ENCODE measurements at regions not wholly inside any gene's neighbourhood (a gene's known extent, or its start where the extent isn't known, plus 50 kb on each side); places are given as distances from the start of the nearest gene placed in this dataset.

GRCh38 chr4:11151500-11151899, 277.2 kb downstream of the HS3ST1 start:
- Histone ChIP-seq H3K27ac (ENCODE audit: low read length) (no peak overlapping the region), H3K4me1 (ENCODE audit: control insufficient read depth, insufficient read depth, low read length) (no peaks in the 10 kb centered on the region), H3K9me3 (ENCODE audit: control insufficient read depth, insufficient read depth, low read length) (no peaks in the 10 kb centered on the region), H3K36me3 (ENCODE audit: control insufficient read depth, insufficient read depth, low read length) (no peaks in the 10 kb centered on the region), H3K4me3 (ENCODE audit: low read length) (no peak overlapping the region), H3K27me3 (ENCODE audit: control insufficient read depth, insufficient read depth, low read length) (no peaks in the 10 kb centered on the region)
- H3K4me1 Mint-ChIP-seq = no peaks in the 10 kb centered on the region
- peaks cover 0 to 3% of the 10 kb centered on the region in 2 donors for H3K9me3 Mint-ChIP-seq
- H3K36me3 Mint-ChIP-seq = no peaks in the 10 kb centered on the region
- H3K4me3 Mint-ChIP-seq = no peak overlapping the region
- WGBS (ENCODE audit: insufficient coverage) = 98% methylated on average over 4 of the region's 5 CpGs
- H3K27me3 Mint-ChIP-seq (ENCODE audit: low read depth in 2 of 2) = peaks cover 0 to 5% of the 10 kb centered on the region in 2 donors
- no peak for DNase-seq
- H3K27ac Mint-ChIP-seq = no peak overlapping the region
- no peak for ATAC-seq
- intact Hi-C loops (cut with micrococcal nuclease) = no loop called here
- TF ChIP-seq CTCF (IDR thresholded peaks at IDR 0.05) = no peak

- no peak for DNase-seq
- no peak overlapping the region for H3K4me3 Mint-ChIP-seq
- no peak overlapping the region for H3K27ac Mint-ChIP-seq
Observed at GRCh38 chr4:11149612-11150259, 279.0 kb downstream of the HS3ST1 start.

GRCh38 chr4:11139871-11140270, 288.8 kb downstream of the HS3ST1 start:
- H3K27ac Mint-ChIP-seq = no peak overlapping the region

More at GRCh38 chr4:11149612-11150259, 279.0 kb downstream of the HS3ST1 start:
- Mint-ChIP-seq H3K4me1 (no peaks in the 10 kb centered on the region), H3K36me3 (no peaks in the 10 kb centered on the region), H3K9me3 (no peaks in the 10 kb centered on the region), H3K27me3 (ENCODE audit: low read depth in 2 of 2) (peaks cover 0 to 5% of the 10 kb centered on the region in 2 donors)
- Histone ChIP-seq H3K4me1 (ENCODE audit: control insufficient read depth, insufficient read depth, low read length) (no peaks in the 10 kb centered on the region), H3K4me3 (ENCODE audit: low read length) (no peak overlapping the region), H3K36me3 (ENCODE audit: control insufficient read depth, insufficient read depth, low read length) (no peaks in the 10 kb centered on the region), H3K9me3 (ENCODE audit: control insufficient read depth, insufficient read depth, low read length) (no peaks in the 10 kb centered on the region), H3K27ac (ENCODE audit: low read length) (no peak overlapping the region), H3K27me3 (ENCODE audit: control insufficient read depth, insufficient read depth, low read length) (no peaks in the 10 kb centered on the region)
- TF ChIP-seq CTCF (IDR thresholded peaks at IDR 0.05) = no peak
- WGBS (ENCODE audit: insufficient coverage) = 100% methylated on average over 4 of the region's 4 CpGs
- intact Hi-C loops (cut with micrococcal nuclease) = no loop called here
- ATAC-seq = no peak

More at GRCh38 chr4:11139871-11140270, 288.8 kb downstream of the HS3ST1 start:
- Mint-ChIP-seq H3K27me3 (ENCODE audit: low read depth in 2 of 2) (peaks cover 0 to 3% of the 10 kb centered on the region in 2 donors), H3K4me1 (no peaks in the 10 kb centered on the region), H3K4me3 (no peak overlapping the region), H3K9me3 (peaks cover 4 to 8% of the 10 kb centered on the region in 2 donors), H3K36me3 (no peaks in the 10 kb centered on the region)
- ATAC-seq (no peak), DNase-seq (no peak)
- WGBS (ENCODE audit: insufficient coverage) = 75% methylated on average over 1 of the region's 1 CpG
- no peak overlapping the region for H3K4me3 ChIP-seq (ENCODE audit: low read length)
- no peaks in the 10 kb centered on the region for H3K9me3 ChIP-seq (ENCODE audit: control insufficient read depth, insufficient read depth, low read length)
- H3K36me3 ChIP-seq (ENCODE audit: control insufficient read depth, insufficient read depth, low read length) = no peaks in the 10 kb centered on the region
- TF ChIP-seq CTCF (IDR thresholded peaks at IDR 0.05) = no peak
- no peaks in the 10 kb centered on the region for H3K4me1 ChIP-seq (ENCODE audit: control insufficient read depth, insufficient read depth, low read length)
- intact Hi-C loops (cut with micrococcal nuclease) = no loop called here
- no peaks in the 10 kb centered on the region for H3K27me3 ChIP-seq (ENCODE audit: control insufficient read depth, insufficient read depth, low read length)
- H3K27ac ChIP-seq (ENCODE audit: low read length) = no peak overlapping the region
